ENCODE measurements at regions not wholly inside any gene's neighbourhood (a gene's known extent, or its start where the extent isn't known, plus 50 kb on each side); places are given as distances from the start of the nearest gene placed in this dataset.
"Not testable (repeated sequence)": the region's sequence is repeated elsewhere in the genome, so short reads cannot be mapped to it uniquely, and the experiment has no call there.

GRCh38 chr3:110423276-110423675 is 648.3 kb upstream of the NECTIN3 start:
- Histone ChIP-seq H3K4me3 (ENCODE audit: low read depth, low read length) (no peak overlapping the region), H3K27me3 (ENCODE audit: insufficient read depth, low read depth, severe bottlenecking) (no peaks in the 10 kb centered on the region), H3K9me3 (ENCODE audit: severe bottlenecking) (no peaks in the 10 kb centered on the region), H3K27ac (no peak overlapping the region), H3K36me3 (no peaks in the 10 kb centered on the region)
- no peak for DNase-seq
- TF ChIP-seq CTCF (IDR thresholded peaks at IDR 0.05; ENCODE audit: low read depth, low read length) = no peak

- Histone ChIP-seq H3K36me3 (no peaks in the 10 kb centered on the region), H3K9me3 (ENCODE audit: severe bottlenecking) (no peaks in the 10 kb centered on the region), H3K27ac (no peak overlapping the region), H3K27me3 (ENCODE audit: insufficient read depth, low read depth, severe bottlenecking) (no peaks in the 10 kb centered on the region), H3K4me3 (ENCODE audit: low read depth, low read length) (no peak overlapping the region)
- TF ChIP-seq CTCF (IDR thresholded peaks at IDR 0.05; ENCODE audit: low read depth, low read length) = no peak
- DNase-seq = no peak
These were observed 641.5 kb upstream of the NECTIN3 start for GRCh38 chr3:110430146-110430545.

- Histone ChIP-seq H3K9me3 (ENCODE audit: severe bottlenecking) (no peaks in the 10 kb centered on the region), H3K27me3 (ENCODE audit: insufficient read depth, low read depth, severe bottlenecking) (no peaks in the 10 kb centered on the region), H3K4me3 (ENCODE audit: low read depth, low read length) (no peak overlapping the region), H3K36me3 (no peaks in the 10 kb centered on the region), H3K27ac (no peak overlapping the region)
- DNase-seq = no peak
- no peak for TF ChIP-seq CTCF (IDR thresholded peaks at IDR 0.05; ENCODE audit: low read depth, low read length)
These were observed 635.4 kb upstream of the NECTIN3 start for GRCh38 chr3:110436209-110436608.

- not testable (repeated sequence) for DNase-seq; H3K27ac ChIP-seq; H3K4me3 ChIP-seq (ENCODE audit: low read depth, low read length); H3K9me3 ChIP-seq (ENCODE audit: severe bottlenecking); H3K36me3 ChIP-seq; H3K27me3 ChIP-seq (ENCODE audit: insufficient read depth, low read depth, severe bottlenecking)
These were observed 631.5 kb upstream of the NECTIN3 start for GRCh38 chr3:110440066-110440653.

- no peak overlapping the region for H3K27ac ChIP-seq
- H3K9me3 ChIP-seq (ENCODE audit: severe bottlenecking) = no peaks in the 10 kb centered on the region
- no peak overlapping the region for H3K4me3 ChIP-seq (ENCODE audit: low read depth, low read length)
- H3K27me3 ChIP-seq (ENCODE audit: insufficient read depth, low read depth, severe bottlenecking) = no peaks in the 10 kb centered on the region
- TF ChIP-seq CTCF (IDR thresholded peaks at IDR 0.05; ENCODE audit: low read depth, low read length) = no peak
- H3K36me3 ChIP-seq = no peaks in the 10 kb centered on the region
- DNase-seq = no peak
These were observed 617.5 kb upstream of the NECTIN3 start for GRCh38 chr3:110454066-110454465.

GRCh38 chr3:110456001-110456400 is 615.6 kb upstream of the NECTIN3 start:
- Histone ChIP-seq H3K4me3 (ENCODE audit: low read depth, low read length) (no peak overlapping the region), H3K9me3 (ENCODE audit: severe bottlenecking) (no peaks in the 10 kb centered on the region), H3K27me3 (ENCODE audit: insufficient read depth, low read depth, severe bottlenecking) (no peaks in the 10 kb centered on the region), H3K27ac (no peak overlapping the region), H3K36me3 (no peaks in the 10 kb centered on the region)
- TF ChIP-seq CTCF (IDR thresholded peaks at IDR 0.05; ENCODE audit: low read depth, low read length) = no peak
- DNase-seq = no peak

Measured in WERI-Rb-1 (cell line).